SKM-1 treated with dmso at 0.1 percent for 144 hours (cell line): ENCODE measurements at regions not wholly inside any gene's neighbourhood (a gene's known extent, or its start where the extent isn't known, plus 50 kb on each side); places are given as distances from the start of the nearest gene placed in this dataset.
A peak's percentile ranks its signal among the peaks of the same experiment; 100 is the strongest.

ENCODE experiments used
- DNase-seq: peaks from one replicate; lab custom pipeline; 2025; ENCODE audit not compliant: unreplicated experiment; lab: John Stamatoyannopoulos, UW

- peak; percentile 61 for DNase-seq
Observed at GRCh38 chr5:81856948-81857928, 106.3 kb upstream of the SSBP2 start.

GRCh38 chr5:81855591-81855990, 104.7 kb upstream of the SSBP2 start:
- no peak for DNase-seq

- DNase-seq = no peak
Observed at GRCh38 chr5:81854915-81855314, 104.0 kb upstream of the SSBP2 start.

GRCh38 chr5:81854485-81854884, 103.6 kb upstream of the SSBP2 start:
- no peak for DNase-seq

- no peak for DNase-seq
Observed at GRCh38 chr5:81853030-81853357, 102.1 kb upstream of the SSBP2 start.

- DNase-seq = peak; percentile 28
Observed at GRCh38 chr5:81852291-81853029, 101.6 kb upstream of the SSBP2 start.

- DNase-seq = peak; percentile 86
Observed at GRCh38 chr5:81851481-81852178, 100.7 kb upstream of the SSBP2 start.

- no peak for DNase-seq
Observed at GRCh38 chr5:81850501-81851357, 99.8 kb upstream of the SSBP2 start.

GRCh38 chr5:81849770-81850367, 99.0 kb upstream of the SSBP2 start:
- no peak for DNase-seq

GRCh38 chr5:81848362-81848880, 97.5 kb upstream of the SSBP2 start:
- DNase-seq = no peak

GRCh38 chr5:81846301-81846700, 95.4 kb upstream of the SSBP2 start:
- DNase-seq = no peak

GRCh38 chr5:81843845-81844244, 92.9 kb upstream of the SSBP2 start:
- no peak for DNase-seq

- no peak for DNase-seq
Observed at GRCh38 chr5:81842795-81843398, 92.0 kb upstream of the SSBP2 start.

GRCh38 chr5:81839034-81839433, 88.1 kb upstream of the SSBP2 start:
- no peak for DNase-seq

- DNase-seq = peak; percentile 62
Observed at GRCh38 chr5:81838307-81838906, 87.5 kb upstream of the SSBP2 start.

GRCh38 chr5:81837667-81838306, 86.9 kb upstream of the SSBP2 start:
- DNase-seq = no peak

- DNase-seq = no peak
Observed at GRCh38 chr5:81835814-81836367, 85.0 kb upstream of the SSBP2 start.

GRCh38 chr5:81834021-81834660, 83.2 kb upstream of the SSBP2 start:
- no peak for DNase-seq
